Tibial nerve (tissue), 4 donors: ENCODE measurements at regions not wholly inside any gene's neighbourhood (a gene's known extent, or its start where the extent isn't known, plus 50 kb on each side); places are given as distances from the start of the nearest gene placed in this dataset.

Source experiments
- DNase-seq, 2 donors: peaks; one replicate each; pipeline ENCODE4 v3.0.0-alpha.2; 2019; ENCODE audit warnings: low spot score in 2 of 2
- H3K27ac ChIP-seq, 4 donors: fragments of 200-600 bp; sonication (generic) in 3 of 4; one replicate each; pipeline ENCODE4 v1.5.1; 2017 to 2019; ENCODE audit warnings: mild to moderate bottlenecking in 1 of 4
- H3K27me3 ChIP-seq, 2 donors: fragments of 200-600 bp; sonication (generic) in 1 of 2; one replicate each; pipeline versions ENCODE4 v1.5.1 to v1.6.0; 2017 to 2019
- H3K36me3 ChIP-seq, 3 donors: fragments of 200-600 bp; sonication (generic); one replicate each; pipeline ENCODE4 v1.5.1; 2018 to 2019
- H3K4me1 ChIP-seq, 4 donors: fragments of 200-600 bp; sonication (generic) in 3 of 4; one replicate each; pipeline ENCODE4 v1.5.1; 2017 to 2019
- H3K4me3 ChIP-seq, 4 donors: fragments of 200-600 bp; sonication (generic) in 3 of 4; one replicate each; pipeline ENCODE4 v1.5.1; 2017 to 2019; ENCODE audit warnings: mild to moderate bottlenecking in 1 of 4, moderate library complexity in 1 of 4
- H3K9me3 ChIP-seq, 4 donors: fragments of 200-600 bp; sonication (generic) in 3 of 4; one replicate each; pipeline ENCODE4 v1.5.1; 2017 to 2019
- EP300 ChIP-seq, 2 donors: sonication (generic); formaldehyde crosslinking; IDR thresholded peaks; one replicate each; pipeline ENCODE4 v1.6.1; 2017; ENCODE audit warnings: antibody characterized with exemption in 2 of 2, mild to moderate bottlenecking in 1 of 2
- POLR2A ChIP-seq, 2 donors: fragments of 450-650 bp; IDR thresholded peaks; one replicate each; pipeline ENCODE4 v1.6.1; 2017; ENCODE audit warnings: antibody characterized with exemption in 2 of 2, mild to moderate bottlenecking in 2 of 2, moderate library complexity in 2 of 2
- WGBS, 2 donors: methylation state at CpG; one replicate each; pipeline ENCODE4 v1.1.5; 2018; 5-methylcytosine and 5-hydroxymethylcytosine counted together
- TF ChIP-seq, protein P1 (sequence below), 5 experiments: fragments of 200-600 bp in 3 of 5; fragments of 450-650 bp in 2 of 5; sonication (generic) in 3 of 5; IDR thresholded peaks; one replicate each; pipeline ENCODE4 v1.5.1; 2016 to 2019; ENCODE audit warnings: antibody characterized with exemption in 5 of 5, mild to moderate bottlenecking in 3 of 5, moderate library complexity in 2 of 5

- WGBS, 2 donors = 91 to 95% methylated on average over 5 of the region's 5 CpGs
- H3K27me3 ChIP-seq = no peaks in the 10 kb centered on the region
- no peaks in the 10 kb centered on the region for H3K36me3 ChIP-seq
- no peaks in the 10 kb centered on the region for H3K4me1 ChIP-seq
- H3K27ac ChIP-seq = no peak overlapping the region
- TF ChIP-seq, protein P1, sequence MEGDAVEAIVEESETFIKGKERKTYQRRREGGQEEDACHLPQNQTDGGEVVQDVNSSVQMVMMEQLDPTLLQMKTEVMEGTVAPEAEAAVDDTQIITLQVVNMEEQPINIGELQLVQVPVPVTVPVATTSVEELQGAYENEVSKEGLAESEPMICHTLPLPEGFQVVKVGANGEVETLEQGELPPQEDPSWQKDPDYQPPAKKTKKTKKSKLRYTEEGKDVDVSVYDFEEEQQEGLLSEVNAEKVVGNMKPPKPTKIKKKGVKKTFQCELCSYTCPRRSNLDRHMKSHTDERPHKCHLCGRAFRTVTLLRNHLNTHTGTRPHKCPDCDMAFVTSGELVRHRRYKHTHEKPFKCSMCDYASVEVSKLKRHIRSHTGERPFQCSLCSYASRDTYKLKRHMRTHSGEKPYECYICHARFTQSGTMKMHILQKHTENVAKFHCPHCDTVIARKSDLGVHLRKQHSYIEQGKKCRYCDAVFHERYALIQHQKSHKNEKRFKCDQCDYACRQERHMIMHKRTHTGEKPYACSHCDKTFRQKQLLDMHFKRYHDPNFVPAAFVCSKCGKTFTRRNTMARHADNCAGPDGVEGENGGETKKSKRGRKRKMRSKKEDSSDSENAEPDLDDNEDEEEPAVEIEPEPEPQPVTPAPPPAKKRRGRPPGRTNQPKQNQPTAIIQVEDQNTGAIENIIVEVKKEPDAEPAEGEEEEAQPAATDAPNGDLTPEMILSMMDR (IDR thresholded peaks at IDR 0.05) = no peak
- TF ChIP-seq EP300 (IDR thresholded peaks at IDR 0.05) = no peak
- no peak for TF ChIP-seq POLR2A (IDR thresholded peaks at IDR 0.05)
- H3K9me3 ChIP-seq = peaks cover 0 to 11% (median 0%) of the 10 kb centered on the region in 4 donors
- no peak for DNase-seq
- no peak overlapping the region for H3K4me3 ChIP-seq
Measured at GRCh38 chr19:29420065-29420464, 105.7 kb upstream of the VSTM2B start.

GRCh38 chr19:29420482-29421195, 105.2 kb upstream of the VSTM2B start:
- 69 to 78% methylated on average over 22 of the region's 22 CpGs for WGBS, 2 donors

DNA sequence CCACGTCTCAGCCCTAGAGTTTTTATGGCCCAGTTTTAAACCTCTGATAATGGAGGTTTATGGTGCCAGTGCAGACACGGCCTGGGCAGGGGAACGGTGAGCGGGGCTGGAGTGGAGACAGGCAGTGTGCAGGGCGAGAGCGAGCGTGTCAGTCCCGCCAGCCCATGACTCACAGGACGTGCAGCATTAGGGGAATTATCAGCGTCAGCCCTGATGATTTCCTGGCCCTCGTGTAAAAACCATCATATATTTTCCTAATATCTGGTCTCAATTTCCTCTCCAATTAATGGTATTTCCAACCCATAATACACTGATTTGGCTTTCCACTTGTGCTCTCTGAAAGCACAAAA, 104.6 kb upstream of the VSTM2B start:
- no peak overlapping the region for H3K4me3 ChIP-seq
- no peaks in the 10 kb centered on the region for H3K27me3 ChIP-seq
- TF ChIP-seq, protein P1 (IDR thresholded peaks at IDR 0.05) = no peak
- TF ChIP-seq EP300 (IDR thresholded peaks at IDR 0.05) (no peak), POLR2A (IDR thresholded peaks at IDR 0.05) (no peak)
- no peaks in the 10 kb centered on the region for H3K4me1 ChIP-seq
- H3K36me3 ChIP-seq = no peaks in the 10 kb centered on the region
- no peak overlapping the region for H3K27ac ChIP-seq
- no peak for DNase-seq
- H3K9me3 ChIP-seq = peaks cover 0 to 22% (median 0%) of the 10 kb centered on the region in 4 donors
- WGBS, 2 donors = 45 to 52% methylated on average over 11 of the region's 11 CpGs

More at GRCh38 chr19:29420482-29421195, 105.2 kb upstream of the VSTM2B start:
- no peak for DNase-seq
- no peak overlapping the region for H3K4me3 ChIP-seq
- TF ChIP-seq EP300 (IDR thresholded peaks at IDR 0.05) (no peak), POLR2A (IDR thresholded peaks at IDR 0.05) (no peak)
- TF ChIP-seq, protein P1 (IDR thresholded peaks at IDR 0.05) = no peak
- no peaks in the 10 kb centered on the region for H3K4me1 ChIP-seq
- no peak overlapping the region for H3K27ac ChIP-seq
- H3K36me3 ChIP-seq = no peaks in the 10 kb centered on the region
- H3K9me3 ChIP-seq = peaks cover 0 to 16% (median 0%) of the 10 kb centered on the region in 4 donors
- H3K27me3 ChIP-seq = no peaks in the 10 kb centered on the region

DNA sequence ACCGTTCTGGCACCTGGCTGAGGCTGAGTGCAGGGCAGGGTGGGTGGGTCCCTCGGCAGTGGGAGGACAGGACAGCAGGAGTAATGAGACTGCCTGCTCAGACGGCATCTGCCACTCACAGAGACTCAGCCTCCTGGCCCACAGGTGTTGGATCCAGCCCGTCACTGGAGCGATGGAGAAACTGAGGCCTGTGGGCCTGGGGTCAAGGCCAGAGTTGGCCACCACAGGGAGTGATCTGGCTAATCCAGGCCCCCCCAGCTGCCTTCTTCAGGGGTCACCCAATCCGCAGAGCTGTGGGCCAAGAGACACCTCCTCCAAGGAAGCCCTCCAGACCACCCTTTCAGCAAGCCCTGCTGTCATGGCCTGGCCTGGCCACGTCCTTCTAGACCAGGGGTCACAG, 103.7 kb upstream of the VSTM2B start:
- H3K36me3 ChIP-seq = no peaks in the 10 kb centered on the region
- WGBS, 2 donors = 73 to 75% methylated on average over 6 to 7 of the region's 7 CpGs
- no peaks in the 10 kb centered on the region for H3K27me3 ChIP-seq
- TF ChIP-seq, protein P1 (IDR thresholded peaks at IDR 0.05) = no peak
- no peak for TF ChIP-seq EP300 (IDR thresholded peaks at IDR 0.05)
- no peak for TF ChIP-seq POLR2A (IDR thresholded peaks at IDR 0.05)
- H3K9me3 ChIP-seq = peaks cover 0 to 30% (median 0%) of the 10 kb centered on the region in 4 donors
- DNase-seq = no peak
- no peak overlapping the region for H3K27ac ChIP-seq
- no peak overlapping the region for H3K4me3 ChIP-seq
- no peaks in the 10 kb centered on the region for H3K4me1 ChIP-seq

DNA sequence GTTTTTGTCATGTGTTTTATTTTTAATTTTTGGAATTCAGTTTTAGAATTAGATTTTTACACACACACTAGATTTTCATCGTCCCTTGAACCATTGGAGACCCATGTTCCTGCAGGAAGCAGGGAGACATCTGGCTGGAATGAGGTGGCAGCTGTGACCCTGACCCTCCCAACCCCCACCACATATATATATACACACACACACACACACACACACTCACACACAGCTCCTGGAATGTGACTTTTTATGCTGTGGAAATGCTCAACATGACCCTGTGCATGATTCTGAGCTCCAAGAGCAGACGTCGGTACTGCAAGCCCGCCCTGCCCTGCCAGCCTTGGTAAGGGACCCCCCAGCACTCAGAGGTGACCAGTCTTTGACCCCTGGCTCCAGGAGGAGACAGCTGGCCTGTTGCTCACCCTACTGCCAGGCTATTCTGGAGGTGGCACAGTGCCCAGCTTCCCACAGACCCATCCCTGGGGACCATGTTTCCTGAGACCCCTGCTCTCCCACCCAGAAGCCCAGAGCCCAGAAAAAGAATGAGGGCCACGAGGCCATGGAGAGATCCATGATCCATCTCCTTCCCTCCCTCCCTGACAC, 103.2 kb upstream of the VSTM2B start:
- H3K9me3 ChIP-seq = peaks cover 0 to 34% (median 0%) of the 10 kb centered on the region in 4 donors
- no peak for DNase-seq
- WGBS, 2 donors = 30 to 42% methylated on average over 5 of the region's 5 CpGs
- TF ChIP-seq POLR2A (IDR thresholded peaks at IDR 0.05) (no peak), EP300 (IDR thresholded peaks at IDR 0.05) (no peak)
- TF ChIP-seq, protein P1 (IDR thresholded peaks at IDR 0.05) = no peak
- no peak overlapping the region for H3K27ac ChIP-seq
- H3K27me3 ChIP-seq = no peaks in the 10 kb centered on the region
- no peak overlapping the region for H3K4me3 ChIP-seq
- H3K36me3 ChIP-seq = no peaks in the 10 kb centered on the region
- H3K4me1 ChIP-seq = no peaks in the 10 kb centered on the region
